NOMO-1 treated with dmso at 0.1 percent for 144 hours (cell line): ENCODE measurements at regions not wholly inside any gene's neighbourhood (a gene's known extent, or its start where the extent isn't known, plus 50 kb on each side); places are given as distances from the start of the nearest gene placed in this dataset.

Experiments
- DNase-seq: peaks from one replicate; lab custom pipeline; 2025; ENCODE audit not compliant: unreplicated experiment; lab: John Stamatoyannopoulos, UW

- no peak for DNase-seq
These were observed 82.3 kb upstream of the CD99 start for GRCh38 chrX:2608638-2609430.

GRCh38 chrX:2607113-2607512 lies 84.0 kb upstream of the CD99 start:
- DNase-seq: no peak

- DNase-seq: no peak
These were observed 90.5 kb upstream of the CD99 start for GRCh38 chrX:2600564-2600963.

- DNase-seq: no peak
These were observed 94.4 kb upstream of the CD99 start for GRCh38 chrX:2596555-2597255.

- no peak for DNase-seq
These were observed 95.0 kb upstream of the CD99 start for GRCh38 chrX:2596045-2596444.

- DNase-seq: no peak
These were observed 94.5 kb upstream of the DHRSX start for GRCh38 chrX:2595258-2595657.

- no peak for DNase-seq
These were observed 93.7 kb upstream of the DHRSX start for GRCh38 chrX:2594491-2594890.

- DNase-seq: no peak
These were observed 91.5 kb upstream of the DHRSX start for GRCh38 chrX:2592279-2592678.

- DNase-seq: no peak
These were observed 88.6 kb upstream of the DHRSX start for GRCh38 chrX:2589186-2590020.

GRCh38 chrX:2588049-2588448 lies 87.3 kb upstream of the DHRSX start:
- no peak for DNase-seq

- DNase-seq: no peak
These were observed 86.4 kb upstream of the DHRSX start for GRCh38 chrX:2587146-2587545.

GRCh38 chrX:2585158-2585470 lies 84.3 kb upstream of the DHRSX start:
- no peak for DNase-seq

GRCh38 chrX:2584251-2585157 lies 83.7 kb upstream of the DHRSX start:
- DNase-seq: no peak

GRCh38 chrX:2583194-2584162 lies 82.7 kb upstream of the DHRSX start:
- no peak for DNase-seq

- DNase-seq: no peak
These were observed 81.9 kb upstream of the DHRSX start for GRCh38 chrX:2582667-2583066.

- no peak for DNase-seq
These were observed 80.5 kb upstream of the DHRSX start for GRCh38 chrX:2581296-2581695.

- no peak for DNase-seq
These were observed 78.1 kb upstream of the DHRSX start for GRCh38 chrX:2578864-2579263.

GRCh38 chrX:2577844-2578466 lies 77.2 kb upstream of the DHRSX start:
- DNase-seq: no peak

- DNase-seq: no peak
These were observed 76.0 kb upstream of the DHRSX start for GRCh38 chrX:2576793-2577192.
